ENCODE measurements at regions not wholly inside any gene's neighbourhood (a gene's known extent, or its start where the extent isn't known, plus 50 kb on each side); places are given as distances from the start of the nearest gene placed in this dataset.
A peak's percentile ranks its signal among the peaks of the same experiment; 100 is the strongest.

DNA sequence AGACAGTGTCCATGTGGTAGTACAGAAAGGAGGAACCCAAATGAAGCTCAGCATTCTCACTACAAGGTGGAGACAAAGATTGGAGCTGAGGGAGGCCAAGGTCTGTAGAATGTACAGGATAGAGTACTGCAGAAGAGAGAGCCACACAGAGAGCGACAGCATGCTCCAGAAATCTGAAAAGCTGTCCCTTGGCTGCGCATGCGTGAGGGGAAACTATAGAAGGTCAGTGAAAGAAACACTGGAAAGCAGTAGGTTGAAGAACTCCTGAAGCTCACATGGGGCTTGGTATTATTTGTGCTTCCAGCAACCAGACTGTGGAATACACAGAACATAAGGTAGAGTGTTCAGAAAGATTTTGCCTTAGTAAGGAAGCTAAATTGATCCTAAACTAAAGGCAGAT, 142.5 kb downstream of the TXNL1 start:
- Histone ChIP-seq H3K27me3 (ENCODE audit: insufficient read depth, low read length) (no peaks in the 10 kb centered on the region), H3K79me2 (ENCODE audit: insufficient read depth, low read length) (no peaks in the 10 kb centered on the region), H3K4ac (ENCODE audit: low read depth, low read length) (no peak overlapping the region), H4K91ac (ENCODE audit: insufficient read length, low read depth, low read length) (no peak overlapping the region), H2BK12ac (ENCODE audit: insufficient read length, low read depth, low read length) (no peak overlapping the region), H3K4me1 (ENCODE audit: insufficient read depth, low read length) (no peaks in the 10 kb centered on the region), H3K79me1 (ENCODE audit: insufficient read depth, low read depth, low read length, poor library complexity, severe bottlenecking) (no peaks in the 10 kb centered on the region), H3K14ac (ENCODE audit: insufficient read depth, low read length) (no peak overlapping the region), H3K27ac (ENCODE audit: insufficient read length, low read depth, low read length) (no peak overlapping the region), H3K4me2 (ENCODE audit: insufficient read depth, insufficient read length, low read length) (no peak overlapping the region), H3K56ac (ENCODE audit: insufficient read length, low read depth, low read length) (no peak overlapping the region), H3K23me2 (ENCODE audit: insufficient read length, low read depth, low read length, poor library complexity, severe bottlenecking) (no peaks in the 10 kb centered on the region), H3K23ac (ENCODE audit: insufficient read length, low read depth, low read length) (no peak overlapping the region), H2BK120ac (ENCODE audit: low read depth, low read length, poor library complexity, severe bottlenecking) (no peak overlapping the region), H4K5ac (ENCODE audit: insufficient read length, low read depth, low read length) (no peak overlapping the region), H2BK20ac (ENCODE audit: low read depth, low read length, poor library complexity, severe bottlenecking) (no peak overlapping the region), H2AFZ (ENCODE audit: low read length) (no peak overlapping the region), H3K9ac (ENCODE audit: extremely low read depth, insufficient read length, low read length) (no peak overlapping the region), H4K20me1 (ENCODE audit: control insufficient read depth, insufficient read depth, insufficient read length) (no peaks in the 10 kb centered on the region), H4K8ac (replicated peaks; ENCODE audit: insufficient read length, low read depth, low read length) (no peak overlapping the region), H2BK15ac (ENCODE audit: low read depth, low read length) (no peak overlapping the region), H3K9me3 (ENCODE audit: control insufficient read depth, low read depth, low read length) (no peaks in the 10 kb centered on the region), H2AK5ac (ENCODE audit: insufficient read length, low read length) (no peak overlapping the region), H3T11ph (ENCODE audit: low read length) (no peak overlapping the region), H3K18ac (ENCODE audit: insufficient read length, low read depth, low read length) (no peak overlapping the region), H2BK5ac (ENCODE audit: insufficient read length, low read length) (no peak overlapping the region)
- TF ChIP-seq, protein P1, sequence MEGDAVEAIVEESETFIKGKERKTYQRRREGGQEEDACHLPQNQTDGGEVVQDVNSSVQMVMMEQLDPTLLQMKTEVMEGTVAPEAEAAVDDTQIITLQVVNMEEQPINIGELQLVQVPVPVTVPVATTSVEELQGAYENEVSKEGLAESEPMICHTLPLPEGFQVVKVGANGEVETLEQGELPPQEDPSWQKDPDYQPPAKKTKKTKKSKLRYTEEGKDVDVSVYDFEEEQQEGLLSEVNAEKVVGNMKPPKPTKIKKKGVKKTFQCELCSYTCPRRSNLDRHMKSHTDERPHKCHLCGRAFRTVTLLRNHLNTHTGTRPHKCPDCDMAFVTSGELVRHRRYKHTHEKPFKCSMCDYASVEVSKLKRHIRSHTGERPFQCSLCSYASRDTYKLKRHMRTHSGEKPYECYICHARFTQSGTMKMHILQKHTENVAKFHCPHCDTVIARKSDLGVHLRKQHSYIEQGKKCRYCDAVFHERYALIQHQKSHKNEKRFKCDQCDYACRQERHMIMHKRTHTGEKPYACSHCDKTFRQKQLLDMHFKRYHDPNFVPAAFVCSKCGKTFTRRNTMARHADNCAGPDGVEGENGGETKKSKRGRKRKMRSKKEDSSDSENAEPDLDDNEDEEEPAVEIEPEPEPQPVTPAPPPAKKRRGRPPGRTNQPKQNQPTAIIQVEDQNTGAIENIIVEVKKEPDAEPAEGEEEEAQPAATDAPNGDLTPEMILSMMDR (conservative IDR thresholded peaks at IDR 0.05), result no peak
- Mint-ChIP-seq H3K4me3 (no peak overlapping the region), H3K4me1 (0 out of 4 replicates have a peak, but pooled peaks cover 0 to 2% of the 10 kb centered on the region in 2 experiments), H3K27me3 (ENCODE audit: low read depth) (no peaks in the 10 kb centered on the region), H3K27ac (0 out of 7 replicates have a peak overlapping the region, but pooled peaks of 1 of the 3 experiments have one; percentile 20), H3K36me3 (ENCODE audit: insufficient read depth in 1 of 3, low read depth in 3 of 3) (peaks cover 0 to 12% (median 3%) of the 10 kb centered on the region in 3 experiments; a peak in 4 of 7 replicates), H3K9me3 (peaks cover 0 to 3% of the 10 kb centered on the region in 2 experiments; a peak in 4 of 5 replicates)
- WGBS (ENCODE audit: extremely low coverage, insufficient read length, low lambda C conversion rate), result no CpG with 5 or more reads among the region's 3 CpGs
- no peak for DNase-seq
